ENCODE measurements at regions not wholly inside any gene's neighbourhood (a gene's known extent, or its start where the extent isn't known, plus 50 kb on each side); places are given as distances from the start of the nearest gene placed in this dataset.
"Not testable (repeated sequence)": the region's sequence is repeated elsewhere in the genome, so short reads cannot be mapped to it uniquely, and the experiment has no call there.

DNA sequence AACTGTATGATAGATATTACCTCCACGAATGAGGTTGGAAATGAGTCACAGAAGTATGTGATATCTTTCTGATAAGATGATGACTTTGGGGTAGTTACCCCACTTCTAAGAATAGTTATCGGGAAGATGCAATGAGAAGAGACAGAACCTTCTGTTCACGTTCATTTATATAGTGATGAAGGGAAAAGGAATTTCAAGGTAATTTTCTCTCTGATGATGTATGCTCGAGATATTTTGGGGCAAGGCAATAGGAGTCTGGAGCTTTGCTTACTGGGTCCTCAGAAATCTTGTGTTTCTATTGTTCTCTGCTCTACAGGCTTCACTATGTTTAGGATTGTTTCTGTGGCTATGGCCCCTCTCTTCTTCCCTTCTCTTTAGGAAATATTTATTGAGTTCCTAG is 1389.6 kb downstream of the CDH8 start:
- Histone ChIP-seq H3K9me3 (no peaks in the 10 kb centered on the region), H3K4me3 (no peak overlapping the region), H3K4me1 (no peaks in the 10 kb centered on the region), H3K27me3 (no peaks in the 10 kb centered on the region), H3K27ac (no peak overlapping the region), H3K36me3 (ENCODE audit: low read depth, missing control alignments) (no peaks in the 10 kb centered on the region)
- intact Hi-C loops (cut with DNase I; ENCODE audit: low total_unique reads) = no loop called here
- TF ChIP-seq, protein P1, sequence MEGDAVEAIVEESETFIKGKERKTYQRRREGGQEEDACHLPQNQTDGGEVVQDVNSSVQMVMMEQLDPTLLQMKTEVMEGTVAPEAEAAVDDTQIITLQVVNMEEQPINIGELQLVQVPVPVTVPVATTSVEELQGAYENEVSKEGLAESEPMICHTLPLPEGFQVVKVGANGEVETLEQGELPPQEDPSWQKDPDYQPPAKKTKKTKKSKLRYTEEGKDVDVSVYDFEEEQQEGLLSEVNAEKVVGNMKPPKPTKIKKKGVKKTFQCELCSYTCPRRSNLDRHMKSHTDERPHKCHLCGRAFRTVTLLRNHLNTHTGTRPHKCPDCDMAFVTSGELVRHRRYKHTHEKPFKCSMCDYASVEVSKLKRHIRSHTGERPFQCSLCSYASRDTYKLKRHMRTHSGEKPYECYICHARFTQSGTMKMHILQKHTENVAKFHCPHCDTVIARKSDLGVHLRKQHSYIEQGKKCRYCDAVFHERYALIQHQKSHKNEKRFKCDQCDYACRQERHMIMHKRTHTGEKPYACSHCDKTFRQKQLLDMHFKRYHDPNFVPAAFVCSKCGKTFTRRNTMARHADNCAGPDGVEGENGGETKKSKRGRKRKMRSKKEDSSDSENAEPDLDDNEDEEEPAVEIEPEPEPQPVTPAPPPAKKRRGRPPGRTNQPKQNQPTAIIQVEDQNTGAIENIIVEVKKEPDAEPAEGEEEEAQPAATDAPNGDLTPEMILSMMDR (IDR thresholded peaks at IDR 0.05) = no peak
- TF ChIP-seq POLR2A (IDR thresholded peaks at IDR 0.05) = no peak
- 82% methylated on average over 4 of the region's 4 CpGs for WGBS, 2 donors
- DNase-seq = no peak

GRCh38 chr16:60645541-60645940 is 1390.7 kb downstream of the CDH8 start:
- intact Hi-C loops (cut with DNase I; ENCODE audit: low total_unique reads) = no loop called here
- Histone ChIP-seq H3K9me3 (no peaks in the 10 kb centered on the region), H3K36me3 (ENCODE audit: low read depth, missing control alignments) (no peaks in the 10 kb centered on the region), H3K4me1 (no peaks in the 10 kb centered on the region), H3K4me3 (no peak overlapping the region), H3K27me3 (no peaks in the 10 kb centered on the region), H3K27ac (no peak overlapping the region)
- WGBS, 2 donors = 82 to 85% methylated on average over 3 of the region's 3 CpGs
- no peak for TF ChIP-seq POLR2A (IDR thresholded peaks at IDR 0.05)
- TF ChIP-seq, protein P1 (IDR thresholded peaks at IDR 0.05) = no peak
- DNase-seq = no peak

DNA sequence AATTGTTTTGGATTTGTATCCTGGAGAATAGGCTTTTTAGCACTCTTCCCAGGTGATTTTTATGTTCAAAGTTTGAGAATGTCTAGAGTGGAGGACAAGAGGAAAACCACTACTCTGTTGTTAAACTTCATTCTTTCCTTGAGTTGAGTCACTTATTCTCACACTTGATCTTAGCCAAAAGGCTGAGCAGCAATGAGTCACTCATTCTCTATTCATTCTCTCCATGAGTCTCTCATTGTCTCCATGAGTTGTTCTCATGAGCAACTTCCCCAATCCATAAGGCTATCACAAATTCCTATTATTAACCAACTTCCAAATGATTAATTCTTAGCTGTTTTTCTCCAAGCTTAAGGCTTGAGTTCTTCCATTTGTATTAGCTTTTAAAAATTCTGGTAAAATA is 1393.3 kb downstream of the CDH8 start:
- no peak for TF ChIP-seq POLR2A (IDR thresholded peaks at IDR 0.05)
- TF ChIP-seq, protein P1 (IDR thresholded peaks at IDR 0.05) = no peak
- Histone ChIP-seq H3K4me3 (no peak overlapping the region), H3K27me3 (no peaks in the 10 kb centered on the region), H3K36me3 (ENCODE audit: low read depth, missing control alignments) (no peaks in the 10 kb centered on the region), H3K4me1 (no peaks in the 10 kb centered on the region), H3K27ac (no peak overlapping the region), H3K9me3 (no peaks in the 10 kb centered on the region)
- intact Hi-C loops (cut with DNase I; ENCODE audit: low total_unique reads) = no loop called here
- DNase-seq = no peak

- no peak overlapping the region for H3K4me3 ChIP-seq
- TF ChIP-seq, protein P1 (IDR thresholded peaks at IDR 0.05) = no peak
- TF ChIP-seq POLR2A (IDR thresholded peaks at IDR 0.05) = no peak
- no peaks in the 10 kb centered on the region for H3K9me3 ChIP-seq
- intact Hi-C loops (cut with DNase I; ENCODE audit: low total_unique reads) = no loop called here
- H3K27ac ChIP-seq = no peak overlapping the region
- H3K4me1 ChIP-seq = no peaks in the 10 kb centered on the region
- no peaks in the 10 kb centered on the region for H3K36me3 ChIP-seq (ENCODE audit: low read depth, missing control alignments)
- DNase-seq = no peak
- H3K27me3 ChIP-seq = no peaks in the 10 kb centered on the region
- 69 to 77% methylated on average over 17 of the region's 17 CpGs for WGBS, 2 donors
These were observed 1395.1 kb downstream of the CDH8 start for GRCh38 chr16:60641067-60641665.

GRCh38 chr16:60640038-60640437 is 1396.2 kb downstream of the CDH8 start:
- TF ChIP-seq, protein P1 (IDR thresholded peaks at IDR 0.05) = no peak
- TF ChIP-seq POLR2A (IDR thresholded peaks at IDR 0.05) = no peak
- Histone ChIP-seq H3K4me1 (no peaks in the 10 kb centered on the region), H3K36me3 (ENCODE audit: low read depth, missing control alignments) (no peaks in the 10 kb centered on the region), H3K4me3 (no peak overlapping the region), H3K27ac (no peak overlapping the region), H3K9me3 (no peaks in the 10 kb centered on the region), H3K27me3 (no peaks in the 10 kb centered on the region)
- no peak for DNase-seq
- 85 to 92% methylated on average over 3 of the region's 3 CpGs for WGBS, 2 donors
- intact Hi-C loops (cut with DNase I; ENCODE audit: low total_unique reads) = no loop called here

- DNase-seq; H3K36me3 ChIP-seq (ENCODE audit: low read depth, missing control alignments); intact Hi-C loops (cut with DNase I; ENCODE audit: low total_unique reads); H3K27ac ChIP-seq; H3K9me3 ChIP-seq; H3K4me1 ChIP-seq; H3K27me3 ChIP-seq; H3K4me3 ChIP-seq: not testable (repeated sequence)
- 83 to 88% methylated on average over 5 of the region's 5 CpGs for WGBS, 2 donors
These were observed 1399.6 kb downstream of the CDH8 start for GRCh38 chr16:60636636-60637035.

Measured in testis (tissue), 2 donors.